Endometrium (tissue), 2 donors: ENCODE measurements at regions not wholly inside any gene's neighbourhood (a gene's known extent, or its start where the extent isn't known, plus 50 kb on each side); places are given as distances from the start of the nearest gene placed in this dataset.
"Not testable (repeated sequence)": the region's sequence is repeated elsewhere in the genome, so short reads cannot be mapped to it uniquely, and the experiment has no call there.

Source experiments
- FAIRE-seq: peaks from 2 replicates; lab custom pipeline; 2012; peaks lifted over from hg19 to GRCh38; lab: Jason Lieb, UNC
- donor health status: control.
- donor health status: control.

DNA sequence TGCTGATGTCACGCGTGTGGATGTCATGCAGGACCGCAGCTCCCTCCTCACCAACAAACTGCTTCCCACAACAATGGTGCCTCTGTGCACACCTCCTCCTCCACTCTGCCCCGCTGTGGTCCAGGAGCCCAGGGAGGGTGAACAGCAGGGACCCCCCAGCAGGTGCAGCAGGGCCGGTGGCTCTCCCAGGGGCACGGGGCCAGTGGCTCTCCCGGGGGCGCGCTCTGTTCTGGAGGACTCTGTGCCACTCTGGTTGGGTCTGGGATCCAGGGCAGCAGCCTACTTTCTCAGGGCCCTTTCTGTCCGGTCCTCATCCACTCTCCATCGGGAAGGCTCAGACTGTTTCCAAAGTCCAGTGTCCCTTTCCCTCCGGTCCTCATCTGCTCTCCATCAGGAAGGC is 153.0 kb upstream of the ZNF469 start:
- FAIRE-seq, result not testable (repeated sequence)

DNA sequence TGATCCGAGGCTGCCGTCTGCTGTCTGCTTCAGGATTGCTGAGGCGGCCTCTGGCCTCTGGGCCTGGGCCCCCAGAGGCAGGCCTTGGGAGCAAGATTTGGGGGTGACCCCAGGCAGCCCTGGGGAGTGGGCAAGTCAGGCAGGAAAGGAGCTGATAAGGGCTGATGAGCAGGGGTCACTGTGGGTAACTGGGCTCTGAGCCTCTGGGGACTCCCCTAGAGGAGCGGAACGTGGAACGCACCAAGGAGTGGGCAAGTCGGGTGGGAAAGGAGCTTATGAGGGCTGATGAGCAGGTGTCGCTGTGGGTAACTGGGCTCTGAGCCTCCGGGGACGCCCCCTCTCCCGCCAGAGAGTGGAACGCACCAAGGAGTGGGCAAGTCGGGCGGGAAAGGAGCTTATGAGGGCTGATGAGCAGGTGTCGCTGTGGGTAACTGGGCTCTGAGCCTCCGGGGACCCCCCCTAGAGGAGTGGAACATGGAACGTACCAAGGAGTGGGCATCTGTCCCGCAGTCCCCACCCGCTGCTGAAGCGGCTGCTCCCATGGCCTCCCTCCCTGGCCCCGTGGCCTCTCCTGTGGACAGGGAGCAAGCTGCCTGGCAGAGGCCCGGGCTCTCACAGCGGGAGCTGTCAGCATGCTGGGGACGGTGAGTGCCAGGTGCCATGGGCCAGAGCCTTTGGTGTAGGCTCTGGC is 152.3 kb upstream of the ZNF469 start:
- not testable (repeated sequence) for FAIRE-seq

DNA sequence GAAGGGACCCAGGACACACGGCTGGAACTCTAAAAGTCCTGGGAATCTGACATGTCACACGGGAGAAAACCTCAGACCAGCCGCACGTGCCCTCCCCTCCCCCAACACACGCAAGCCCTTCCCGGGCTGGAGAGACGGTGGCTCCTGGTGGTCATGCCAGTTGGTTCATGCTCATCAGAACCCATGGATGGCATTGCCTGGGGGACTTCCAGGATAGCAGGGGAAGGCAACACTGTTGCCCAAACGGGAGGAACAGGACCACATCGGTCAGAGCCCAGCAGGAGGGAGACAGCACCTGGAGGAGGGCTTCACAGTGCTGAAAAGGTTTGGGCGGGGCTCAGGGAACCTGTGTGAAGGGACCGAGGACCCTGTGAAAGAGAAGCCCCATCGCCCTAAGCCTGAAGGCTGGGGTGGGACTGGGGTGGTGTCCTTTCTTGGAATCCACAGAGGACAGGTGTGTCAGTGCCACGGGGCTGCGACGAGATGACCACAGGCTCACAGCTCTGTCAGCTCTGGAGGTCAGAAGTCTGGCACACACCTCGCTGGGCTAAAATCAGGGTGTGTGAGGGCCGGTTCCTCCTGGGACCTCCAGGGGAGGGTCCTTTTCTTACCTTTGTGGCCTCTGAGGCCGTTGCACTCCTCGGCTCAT is 151.7 kb upstream of the ZNF469 start:
- FAIRE-seq, result not testable (repeated sequence)

DNA sequence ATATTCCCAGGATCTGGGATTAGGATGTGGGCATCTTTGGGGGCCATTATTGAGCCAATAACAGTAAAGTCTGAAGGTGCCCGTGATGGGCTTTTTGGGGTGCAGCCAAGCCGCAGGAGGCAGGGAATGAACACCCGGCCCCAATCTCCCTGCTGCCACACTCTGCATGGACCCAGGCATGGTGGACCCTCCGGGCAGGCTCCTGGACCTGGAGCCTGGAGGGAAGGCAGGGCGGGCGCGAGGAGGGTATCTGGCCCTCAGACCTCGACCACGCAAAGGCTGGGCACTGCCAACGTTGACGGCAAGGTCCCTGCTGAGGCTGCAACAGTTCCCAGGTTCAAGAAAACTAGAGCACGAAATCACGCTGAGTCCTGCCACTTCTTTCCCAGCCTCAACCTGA is 150.9 kb upstream of the ZNF469 start:
- not testable (repeated sequence) for FAIRE-seq

GRCh38 chr16:88232401-88233258 is 150.1 kb upstream of the ZNF469 start:
- FAIRE-seq, result not testable (repeated sequence)

- not testable (repeated sequence) for FAIRE-seq
Measured at GRCh38 chr16:88233621-88234420, 148.9 kb upstream of the ZNF469 start.

DNA sequence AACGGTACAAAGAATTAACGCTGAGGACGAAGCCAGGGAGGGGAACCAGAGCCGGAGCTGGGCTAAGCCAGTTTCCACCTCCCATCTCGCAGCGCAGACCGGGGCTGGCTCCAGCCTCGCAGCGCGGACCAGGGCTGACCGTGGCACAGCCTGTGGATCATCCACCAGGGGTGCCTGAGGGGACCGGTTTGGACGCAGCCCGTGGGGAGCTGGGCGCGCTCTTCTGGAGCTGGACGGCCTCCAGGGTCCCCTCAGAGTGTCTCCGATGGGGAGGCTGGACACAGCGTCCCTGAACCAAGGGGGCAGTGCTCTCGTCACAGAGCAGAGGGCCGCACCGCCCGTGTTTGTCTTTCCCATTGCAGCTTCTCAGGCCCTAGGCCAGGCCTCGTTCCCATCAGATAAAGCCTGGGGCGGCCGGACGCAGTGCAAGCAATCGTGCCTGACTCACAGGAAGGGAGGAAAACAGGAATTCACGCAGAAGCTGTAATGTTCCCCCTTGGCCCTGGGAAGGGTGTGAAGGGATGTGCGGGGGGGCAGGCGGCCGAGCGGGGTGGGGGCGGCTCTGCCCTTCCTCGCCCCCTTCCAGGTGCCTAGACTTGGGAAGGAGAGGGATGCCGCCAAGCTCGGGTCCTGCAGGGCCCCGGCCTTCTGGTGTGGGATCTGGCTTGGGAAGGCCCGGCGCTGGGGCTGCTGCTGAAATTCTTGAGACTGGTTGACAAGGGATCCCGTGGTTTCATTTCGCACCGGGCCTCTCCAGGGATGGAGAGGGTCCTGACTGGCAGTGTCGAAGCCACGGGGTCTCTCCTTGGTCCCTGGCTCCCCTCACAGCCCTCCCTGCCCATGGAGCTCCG is 148.1 kb upstream of the ZNF469 start:
- peak; percentile 77 for FAIRE-seq

DNA sequence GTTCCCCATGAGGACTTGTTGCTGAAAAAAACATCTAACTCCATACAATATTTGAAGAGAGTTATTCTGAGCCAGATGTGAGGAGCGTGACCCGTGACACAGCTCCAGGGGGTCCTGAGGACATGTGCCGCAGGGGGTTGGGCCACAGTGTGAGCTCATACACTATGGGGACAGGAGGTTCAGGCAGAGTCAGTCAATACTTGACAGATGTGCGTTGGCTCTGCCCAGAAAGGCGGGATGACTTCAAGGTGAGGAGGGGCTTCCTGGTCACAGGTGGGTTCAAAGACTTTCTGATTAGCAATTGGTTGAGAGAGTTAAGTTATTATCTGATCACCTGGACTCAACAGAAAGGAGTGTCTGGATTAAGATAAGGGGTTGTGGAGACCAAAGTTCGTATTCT is 147.1 kb upstream of the ZNF469 start:
- FAIRE-seq, result not testable (repeated sequence)

- not testable (repeated sequence) for FAIRE-seq
Measured at GRCh38 chr16:88236229-88236628, 146.5 kb upstream of the ZNF469 start.

DNA sequence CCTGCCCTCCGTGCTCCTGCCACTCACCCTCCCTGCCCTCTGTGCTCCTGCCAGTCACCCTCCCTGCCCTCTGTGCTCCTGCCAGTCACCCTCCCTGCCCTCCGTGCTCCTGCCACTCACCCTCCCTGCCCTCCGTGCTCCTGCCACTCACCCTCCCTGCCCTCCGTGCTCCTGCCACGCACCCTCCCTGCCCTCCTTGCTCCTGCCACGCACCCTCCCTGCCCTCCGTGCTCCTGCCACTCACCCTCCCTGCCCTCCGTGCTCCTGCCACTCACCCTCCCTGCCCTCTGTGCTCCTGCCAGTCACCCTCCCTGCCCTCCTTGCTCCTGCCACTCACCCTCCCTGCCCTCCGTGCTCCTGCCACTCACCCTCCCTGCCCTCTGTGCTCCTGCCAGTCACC is 145.4 kb upstream of the ZNF469 start:
- not testable (repeated sequence) for FAIRE-seq

- FAIRE-seq, result not testable (repeated sequence)
Measured at GRCh38 chr16:88237761-88238415, 144.9 kb upstream of the ZNF469 start.

DNA sequence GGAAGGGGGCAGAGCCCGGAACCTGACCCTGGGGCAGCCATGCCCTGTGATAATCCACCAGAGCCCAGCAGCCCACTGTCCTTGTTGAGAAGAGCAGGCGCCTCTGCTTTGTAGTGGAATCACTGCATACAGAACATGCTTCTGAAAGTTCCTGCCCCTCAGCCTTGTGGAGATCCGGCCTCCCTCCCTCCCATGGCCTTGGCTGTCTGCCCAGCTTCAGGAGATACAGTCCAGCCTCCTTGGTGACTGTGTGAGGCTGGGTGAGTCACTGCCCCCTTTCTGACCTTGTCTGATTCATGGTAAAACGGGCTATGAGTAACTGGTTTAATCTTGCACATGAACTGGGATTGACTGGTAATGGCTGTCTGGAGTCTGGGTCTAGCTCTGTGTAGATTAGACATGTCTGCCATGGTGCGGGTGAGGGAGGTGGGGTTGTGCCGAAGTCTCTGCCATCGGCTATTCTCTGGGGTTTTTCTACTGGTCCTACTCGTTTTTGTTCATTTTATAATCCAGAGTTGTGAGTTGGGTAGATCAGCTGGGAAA is 144.0 kb upstream of the ZNF469 start:
- peak; percentile 97 for FAIRE-seq

DNA sequence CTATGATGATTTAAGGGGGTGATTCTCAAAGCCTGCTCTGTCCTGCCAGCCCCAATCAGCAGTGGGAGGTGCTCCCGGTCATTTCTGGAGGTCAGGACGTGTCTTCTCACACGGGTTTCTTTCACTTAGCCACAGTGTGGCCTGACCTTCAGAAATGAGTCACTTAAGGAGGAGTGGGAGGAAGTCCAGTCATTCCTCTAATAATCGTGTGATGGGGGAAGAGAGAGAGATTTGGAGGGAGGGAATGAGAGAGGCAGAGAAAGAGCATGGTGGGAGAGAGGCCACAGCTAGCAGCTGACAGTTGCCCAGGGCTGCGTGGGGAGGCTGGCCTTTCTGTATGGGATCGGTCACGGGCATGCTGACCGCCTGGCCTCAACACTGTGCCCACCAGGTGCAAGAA is 142.6 kb upstream of the ZNF469 start:
- not testable (repeated sequence) for FAIRE-seq

DNA sequence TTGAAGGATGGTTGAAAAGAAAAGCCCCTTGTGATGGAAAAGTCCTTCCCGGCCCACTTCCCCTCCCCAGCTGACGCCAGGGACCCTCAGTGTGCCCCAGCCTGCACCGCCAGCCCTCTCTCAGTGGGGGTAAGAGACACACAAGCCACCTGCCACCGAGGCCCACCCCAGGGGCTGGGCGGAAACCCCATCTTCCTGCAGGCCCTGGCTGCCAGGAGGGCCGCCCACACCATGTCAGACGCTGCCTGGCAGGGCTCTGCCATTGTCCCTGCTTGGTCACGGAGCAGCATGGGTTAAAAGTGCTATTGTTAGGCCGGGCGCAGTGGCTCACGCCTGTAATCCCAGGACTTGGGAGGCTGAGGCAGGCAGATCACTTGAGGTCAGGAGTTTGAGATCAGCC is 142.0 kb upstream of the ZNF469 start:
- FAIRE-seq, result not testable (repeated sequence)

DNA sequence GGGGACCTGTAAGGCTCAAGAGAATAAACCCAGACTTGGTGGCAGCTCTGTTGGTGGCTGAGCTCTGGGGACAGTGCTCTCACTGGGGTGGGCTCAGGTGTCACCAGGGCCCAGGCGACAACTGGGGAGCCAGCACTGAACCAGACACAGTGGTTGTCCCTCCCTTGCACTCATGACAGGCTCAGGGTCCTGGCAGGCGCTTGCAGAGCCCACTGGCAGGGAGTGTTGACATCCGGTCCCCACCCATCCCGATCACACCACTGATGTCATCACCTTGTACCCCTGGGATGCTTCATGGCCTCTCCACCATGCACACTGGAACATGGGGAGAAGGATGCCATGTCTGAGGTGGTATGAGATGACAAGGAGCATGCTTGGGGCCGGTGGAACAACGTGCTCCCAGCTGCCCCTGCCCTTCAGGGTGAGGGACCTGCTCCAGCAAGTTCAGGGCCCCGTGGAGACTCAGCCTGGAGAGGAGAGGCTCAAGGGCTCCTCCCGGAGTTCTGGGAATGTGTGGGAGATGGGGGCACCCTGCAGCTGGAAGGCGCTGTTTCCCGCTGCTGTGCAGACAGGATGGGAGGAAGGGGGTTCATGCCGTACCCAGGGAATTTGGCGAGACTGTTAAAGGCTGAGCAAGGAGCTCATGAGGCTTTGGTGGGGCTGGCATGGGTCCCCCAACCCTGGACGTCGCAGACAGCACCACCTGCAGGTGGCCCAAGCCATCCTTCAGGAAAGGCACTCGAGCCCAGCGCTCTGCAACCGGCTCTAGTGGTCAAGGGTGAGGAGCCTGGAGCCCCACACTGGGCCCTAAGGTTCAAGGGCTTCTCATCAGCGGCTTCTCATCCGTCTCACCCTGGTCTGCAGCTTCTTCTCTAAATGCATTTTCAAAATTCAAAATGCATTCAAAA is 141.1 kb upstream of the ZNF469 start:
- FAIRE-seq, result not testable (repeated sequence)

- FAIRE-seq, result not testable (repeated sequence)
Measured at GRCh38 chr16:88242312-88243295, 140.2 kb upstream of the ZNF469 start.

DNA sequence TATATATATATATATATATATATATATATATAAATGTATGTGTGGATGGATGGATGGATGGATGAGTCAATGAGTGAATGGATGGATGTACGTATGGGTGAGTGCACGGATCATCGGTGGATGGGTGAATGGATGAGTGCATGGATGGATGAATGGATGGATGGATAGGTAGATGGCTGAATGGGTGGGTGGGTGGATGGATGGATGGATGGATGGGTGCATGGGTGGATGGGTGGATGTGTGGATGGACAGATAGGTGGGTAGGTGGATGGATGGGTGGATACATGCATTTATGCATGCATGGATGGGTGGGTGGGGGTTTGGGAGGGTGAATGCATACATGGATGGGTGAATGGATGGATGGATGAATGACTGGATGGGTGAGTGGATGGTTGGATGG is 138.8 kb upstream of the ZNF469 start:
- not testable (repeated sequence) for FAIRE-seq
